HG02943 (cell line): ENCODE measurements at regions not wholly inside any gene's neighbourhood (a gene's known extent, or its start where the extent isn't known, plus 50 kb on each side); places are given as distances from the start of the nearest gene placed in this dataset.

Experiments
- ATAC-seq: cut with Tn5 transposase; IDR thresholded peaks from one replicate; pipeline ENCODE4 v1.9.1; 2021; ENCODE audit warnings: mild to moderate bottlenecking, low read depth, moderate library complexity; ENCODE audit not compliant: unreplicated experiment

DNA sequence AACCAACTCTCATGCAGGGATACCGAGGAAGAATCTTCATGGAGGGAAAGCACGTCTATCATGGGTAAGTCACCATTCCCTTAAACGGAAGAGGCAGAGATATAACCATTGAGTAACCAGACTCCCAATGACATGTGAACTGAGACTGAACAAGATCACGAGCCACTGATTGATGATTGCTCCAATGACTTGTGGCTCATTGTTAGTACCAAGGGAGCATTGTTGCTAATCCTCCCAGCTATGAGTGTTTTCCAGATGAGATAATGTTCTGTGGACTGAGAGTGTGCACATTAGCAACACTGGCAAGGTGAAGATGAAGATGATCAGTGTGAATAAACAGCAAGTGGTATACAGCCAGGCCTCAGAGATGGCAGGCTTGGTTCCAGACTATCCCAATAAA is 219.2 kb upstream of the MAP3K1 start:
- ATAC-seq = no peak

DNA sequence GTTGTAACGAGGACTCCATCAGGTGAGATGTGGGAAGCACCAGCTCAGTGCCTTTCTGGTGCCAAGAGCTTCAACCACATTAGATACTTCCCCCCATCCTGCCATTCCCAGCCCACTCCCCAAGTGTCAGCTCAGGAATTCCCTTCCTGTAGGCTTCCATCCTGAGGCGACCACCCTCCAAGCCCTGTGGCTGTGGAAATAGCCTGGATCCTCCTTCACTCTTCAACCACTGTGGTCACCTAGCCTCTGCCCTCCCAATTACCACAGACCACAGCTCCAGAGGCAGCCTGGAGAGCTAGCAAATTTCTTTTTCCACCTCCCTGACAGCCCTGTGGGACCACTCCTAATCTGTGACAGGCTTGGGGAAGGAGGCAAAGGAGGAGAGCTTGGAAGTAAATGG is 219.8 kb upstream of the MAP3K1 start:
- no peak for ATAC-seq

DNA sequence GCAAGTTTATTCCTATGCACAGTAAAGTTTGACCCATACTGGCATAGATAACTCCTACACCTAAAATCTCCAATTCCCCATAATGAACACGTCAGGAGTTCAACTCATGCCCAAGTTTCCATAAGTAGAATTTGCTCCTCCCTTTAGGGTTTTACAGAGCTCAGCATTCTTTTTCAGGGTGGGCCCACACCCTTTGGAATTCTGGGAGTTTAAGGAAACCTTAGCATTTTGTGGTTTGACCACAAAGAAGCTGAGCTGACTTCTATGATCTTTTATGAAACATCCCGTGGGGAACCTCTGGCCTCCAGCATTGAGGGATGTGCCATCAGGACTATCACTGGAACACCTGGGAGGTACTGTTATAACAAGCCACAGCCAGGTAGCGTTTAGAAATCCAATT is 220.6 kb upstream of the MAP3K1 start:
- ATAC-seq = no peak

DNA sequence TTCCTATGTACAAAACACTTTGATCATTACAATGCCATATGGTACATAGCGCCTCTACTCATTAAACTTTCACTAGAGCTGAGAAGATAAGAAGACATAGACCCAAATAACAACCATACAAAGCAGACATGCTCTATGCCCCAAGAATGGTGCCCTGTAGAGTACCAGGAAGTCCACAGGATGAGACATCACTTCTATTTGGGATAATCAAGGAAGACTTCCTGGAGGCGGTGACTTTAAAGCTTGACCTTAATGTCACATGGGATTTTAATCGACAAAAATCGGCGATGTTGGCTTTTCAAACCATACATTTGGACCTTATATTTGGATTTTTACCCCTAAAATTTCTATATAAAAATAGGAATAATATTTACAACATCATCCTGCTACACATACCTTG is 224.3 kb upstream of the MAP3K1 start:
- ATAC-seq = no peak

DNA sequence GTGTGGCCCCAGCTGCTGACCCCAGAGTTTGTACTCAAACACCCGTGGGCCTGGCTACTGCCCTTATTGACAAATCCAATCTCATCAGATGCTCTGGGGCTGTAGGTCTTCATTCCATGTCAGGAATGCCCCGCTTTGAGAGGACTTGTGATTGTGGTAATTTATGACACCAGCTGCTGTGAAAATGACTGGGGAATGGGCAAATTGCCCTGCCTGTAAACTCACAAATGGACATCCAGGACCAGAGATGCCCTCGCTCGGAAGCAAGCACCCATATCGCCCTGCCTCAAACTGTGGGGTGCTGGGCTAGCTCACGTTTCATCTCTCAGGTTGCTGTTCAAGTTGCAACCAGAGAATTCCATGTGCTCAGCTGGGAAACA is 225.9 kb upstream of the MAP3K1 start:
- ATAC-seq = no peak

DNA sequence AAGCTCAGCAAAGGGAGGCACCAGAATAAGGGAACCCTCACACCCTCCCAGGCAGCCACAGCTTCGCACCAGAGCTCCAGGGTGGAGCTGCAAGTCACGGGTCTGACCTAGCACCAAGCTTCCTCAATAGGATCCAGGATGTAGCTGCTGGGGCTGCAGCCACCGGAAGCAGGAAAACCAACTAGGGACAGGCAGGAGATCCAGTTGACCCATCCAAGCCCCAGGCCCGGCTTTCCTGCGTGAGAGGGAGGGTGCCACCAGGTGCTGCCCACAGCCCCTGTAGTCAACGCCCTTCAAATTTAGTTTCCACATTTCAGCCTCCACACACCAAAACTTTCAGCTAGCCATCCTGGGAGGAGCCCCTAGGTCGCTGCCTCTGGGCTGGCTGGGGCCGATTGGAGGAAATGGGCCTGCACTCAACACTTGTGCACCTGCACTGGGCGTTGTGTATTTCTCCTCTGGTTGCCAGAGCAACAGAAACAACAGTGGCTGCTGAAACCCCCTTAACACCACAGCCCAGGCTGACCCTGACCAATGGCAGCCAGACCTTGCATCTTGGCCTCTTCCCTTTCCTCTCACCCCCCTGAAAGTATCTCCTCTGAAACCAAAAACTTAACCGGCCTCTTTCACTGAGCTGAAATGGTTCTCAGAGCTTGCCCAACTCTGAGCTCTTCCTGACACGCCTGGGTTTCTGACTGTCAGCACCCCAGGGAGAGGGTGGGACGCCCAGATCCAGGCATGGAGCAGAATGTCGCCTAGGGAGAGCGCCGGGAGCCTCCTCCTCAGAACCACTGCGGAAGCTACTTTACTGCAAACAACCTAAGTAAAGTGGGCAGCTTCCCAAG is 226.5 kb upstream of the MAP3K1 start:
- ATAC-seq = peak; percentile 97

DNA sequence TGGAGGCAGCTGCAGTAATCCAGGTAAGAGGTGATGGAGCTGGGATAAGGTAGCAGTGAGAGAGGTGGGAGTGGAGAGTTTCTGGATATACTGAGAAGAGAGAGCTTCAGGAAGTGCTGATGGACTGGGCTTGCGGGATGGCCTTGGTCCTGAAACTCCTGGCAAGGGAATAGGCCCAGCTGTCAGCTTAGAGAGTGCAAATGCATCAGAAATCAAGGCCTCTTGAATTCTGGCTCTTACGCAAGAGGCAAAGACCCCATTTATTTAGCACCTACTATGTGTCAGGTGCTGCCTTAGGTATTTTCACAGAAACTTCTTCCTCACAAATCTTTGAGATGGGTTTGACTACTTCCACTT is 227.2 kb upstream of the MAP3K1 start:
- no peak for ATAC-seq

DNA sequence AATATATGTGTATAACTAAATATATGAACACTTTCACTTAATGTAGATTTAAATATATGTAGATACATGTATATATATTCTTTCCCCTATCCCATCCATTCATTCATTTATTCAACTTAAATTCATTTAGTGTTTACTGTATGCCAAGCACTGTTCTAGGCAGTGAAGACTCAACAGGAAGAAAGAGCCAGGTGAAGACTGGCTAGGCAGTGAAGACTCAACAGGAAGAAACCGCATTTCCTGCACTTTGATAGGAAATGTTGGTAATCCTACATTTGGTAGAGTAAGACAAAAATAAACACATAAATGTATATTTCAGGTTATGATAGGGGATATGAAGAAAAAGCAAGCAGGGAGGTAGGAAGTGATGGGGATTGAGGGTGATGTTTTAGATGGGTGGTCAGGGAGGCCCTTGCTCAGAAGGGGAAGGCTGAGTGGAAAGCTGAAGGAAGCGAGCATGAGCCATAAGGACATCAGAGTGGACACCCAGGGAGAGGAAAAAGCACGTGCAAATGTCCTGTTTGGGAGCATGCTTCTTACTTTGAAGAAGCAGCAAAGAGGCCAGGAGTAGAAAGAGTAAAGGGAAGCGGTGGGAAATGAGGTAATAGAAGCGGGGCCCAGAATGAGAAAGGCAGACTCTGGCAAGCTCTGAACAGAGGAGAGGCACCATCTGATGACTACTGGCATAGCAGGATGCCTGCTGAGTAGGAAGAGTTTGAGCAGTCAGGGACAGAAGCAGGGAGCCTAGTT is 227.8 kb upstream of the MAP3K1 start:
- no peak for ATAC-seq

DNA sequence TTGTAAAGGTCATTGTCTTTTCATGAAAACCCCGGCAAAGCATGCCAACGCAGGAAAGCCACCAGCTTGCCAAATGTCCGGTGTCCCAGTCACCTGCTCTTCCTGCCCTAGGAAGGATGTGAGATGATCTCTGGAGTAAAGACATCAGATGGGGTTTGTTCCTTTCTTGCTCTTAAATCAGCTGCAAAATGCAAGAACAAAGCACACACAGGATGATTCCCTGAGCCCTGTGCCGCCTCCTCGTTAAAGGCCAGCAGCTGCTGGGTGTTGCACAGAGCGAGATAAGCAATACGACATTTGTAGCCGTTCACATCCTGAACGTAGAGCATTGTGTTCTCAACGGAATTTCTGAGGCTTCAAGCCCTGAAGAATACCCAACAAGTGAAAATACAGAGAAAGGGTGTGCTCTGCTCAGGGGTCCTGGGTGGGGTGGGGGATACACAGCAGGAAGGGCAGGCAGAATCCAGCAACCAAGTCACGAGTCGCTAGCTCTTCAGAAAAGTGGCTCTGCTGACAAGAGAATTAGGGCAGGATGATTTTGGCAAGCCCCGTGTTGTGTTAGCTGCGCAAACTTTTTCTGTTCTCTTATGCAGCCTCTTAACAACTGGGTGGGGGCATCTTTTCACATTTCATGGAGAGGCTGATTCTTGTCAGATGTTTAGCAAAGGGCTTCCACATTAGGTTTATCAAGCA is 229.2 kb upstream of the MAP3K1 start:
- no peak for ATAC-seq

DNA sequence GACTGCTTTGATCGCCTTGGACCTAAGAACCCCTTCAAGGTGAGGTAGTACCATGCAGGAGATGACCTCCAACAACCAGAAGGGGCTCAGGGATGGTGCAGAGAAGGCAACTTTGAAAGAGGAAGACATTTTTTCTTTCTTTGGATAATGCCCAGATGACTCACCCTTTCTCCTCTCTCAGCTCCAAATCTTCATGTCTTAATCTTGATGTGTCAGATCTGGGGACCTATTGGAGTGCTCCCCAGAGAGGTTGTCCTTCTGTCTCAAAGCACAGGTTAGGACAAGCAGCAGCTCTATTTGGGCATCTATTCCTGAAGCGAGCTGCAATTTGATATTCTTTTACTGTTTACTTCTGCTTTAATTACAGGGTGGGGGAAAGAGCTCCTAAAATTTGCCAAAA is 229.9 kb upstream of the MAP3K1 start:
- no peak for ATAC-seq

DNA sequence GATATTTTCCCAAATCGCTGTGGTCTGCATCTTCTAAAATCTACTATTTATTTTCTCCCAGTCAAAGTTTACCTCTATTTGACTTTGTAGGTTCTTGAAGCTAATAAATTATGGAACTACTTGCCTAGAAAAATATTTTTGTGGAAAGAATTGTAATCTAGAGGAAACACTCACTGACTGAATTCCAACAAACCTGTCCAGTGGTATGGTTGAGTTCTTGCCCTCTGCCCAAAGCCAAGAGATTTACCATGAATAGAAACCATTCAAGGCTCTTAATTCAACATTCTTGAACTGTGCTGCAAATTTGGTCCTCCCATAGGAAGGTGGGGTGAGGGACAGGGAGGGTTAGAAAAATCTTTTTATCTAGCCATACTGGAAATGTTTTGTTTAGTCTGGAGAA is 233.9 kb upstream of the MAP3K1 start:
- no peak for ATAC-seq

DNA sequence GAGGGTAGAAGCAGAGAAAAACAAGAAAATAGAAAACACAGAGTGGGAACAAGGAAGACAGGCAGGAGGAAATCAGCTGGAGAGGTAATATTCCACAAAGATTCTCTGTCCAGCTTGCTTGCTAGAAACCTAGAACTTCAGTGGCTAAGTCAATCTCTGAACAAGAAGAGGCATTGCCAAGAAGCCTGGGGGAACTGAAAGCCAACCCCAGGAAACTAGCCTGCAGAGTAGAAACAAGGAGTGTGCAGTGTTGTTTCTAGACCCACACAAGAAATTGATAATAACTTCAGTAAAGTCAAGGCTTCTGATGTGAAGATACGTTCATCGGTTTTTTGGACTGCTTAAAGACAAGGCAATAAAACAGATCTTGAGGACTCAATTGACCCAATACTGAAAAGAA is 234.5 kb upstream of the MAP3K1 start:
- ATAC-seq = no peak

DNA sequence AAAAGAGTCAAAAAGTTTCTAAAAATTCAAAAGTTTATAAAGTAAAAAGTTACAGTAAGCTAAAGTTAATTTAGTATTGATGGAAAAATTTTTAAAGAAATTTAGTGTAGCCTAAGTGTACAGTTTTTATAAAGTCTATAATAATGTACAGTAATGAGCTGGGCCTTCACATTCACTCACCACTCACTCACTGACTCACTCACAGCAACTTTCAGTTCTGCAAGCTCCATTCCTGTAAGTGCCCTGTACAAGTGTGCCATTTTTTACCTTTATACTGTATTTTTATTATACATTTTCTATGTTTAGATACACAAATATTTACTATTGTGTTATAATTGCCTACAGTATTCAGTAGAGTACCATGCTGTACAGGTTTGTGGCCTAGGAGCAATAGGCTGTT is 239.5 kb upstream of the MAP3K1 start:
- ATAC-seq = no peak

DNA sequence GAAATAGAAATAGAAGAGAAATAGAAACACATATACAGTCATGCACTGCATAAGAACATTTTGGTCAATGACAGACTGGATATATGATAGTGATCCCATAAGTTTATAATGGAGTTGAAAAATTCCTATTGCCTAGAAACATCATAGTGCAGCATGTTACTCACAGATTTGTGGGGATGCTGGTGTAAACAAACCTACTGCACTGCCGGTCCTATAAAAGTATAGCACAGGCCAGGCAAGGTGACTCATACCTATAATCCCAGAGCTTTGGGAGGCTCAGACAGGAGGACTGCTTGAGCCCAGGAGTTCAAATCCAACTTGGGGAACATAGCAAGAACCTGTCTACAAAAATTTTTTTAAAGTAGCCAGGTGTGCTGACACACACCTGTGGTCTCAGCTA is 240.6 kb upstream of the MAP3K1 start:
- no peak for ATAC-seq

DNA sequence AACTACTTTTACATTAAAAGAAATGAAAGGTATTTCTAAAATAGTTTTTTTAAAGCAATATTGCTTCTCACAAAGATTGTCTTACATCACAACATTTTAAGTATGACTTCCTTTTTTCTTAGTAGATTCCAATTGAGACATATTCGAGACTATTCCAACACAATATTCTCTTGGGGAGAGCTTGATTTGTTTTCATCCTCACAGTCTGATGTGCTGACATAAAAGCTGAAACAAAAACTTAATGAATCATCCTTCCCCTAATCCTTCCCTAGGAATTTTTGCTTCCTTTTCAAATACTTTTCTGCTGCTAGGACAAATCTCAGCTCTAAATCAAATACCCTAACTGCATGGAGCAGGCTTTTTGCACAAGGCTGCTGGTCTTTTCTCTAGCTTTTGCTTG is 245.8 kb upstream of the MAP3K1 start:
- no peak for ATAC-seq

DNA sequence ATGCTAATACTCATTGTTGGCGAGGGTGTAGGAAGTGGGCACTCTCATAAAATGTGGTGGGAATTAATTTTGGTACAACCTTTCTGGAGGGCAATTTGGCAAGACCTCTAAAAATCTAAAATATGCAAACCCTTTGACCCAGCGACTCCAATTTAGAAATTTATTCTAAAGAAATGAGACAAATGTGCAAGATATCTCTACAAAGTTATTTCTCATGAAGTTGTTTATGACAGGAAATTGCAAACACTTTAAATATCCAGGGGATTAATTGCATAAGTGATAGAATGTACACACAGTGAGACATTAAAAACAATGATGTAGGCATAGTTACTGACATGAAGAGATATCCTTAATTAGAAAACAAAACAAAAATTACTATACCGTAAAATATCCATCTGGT is 246.3 kb upstream of the MAP3K1 start:
- ATAC-seq = no peak

DNA sequence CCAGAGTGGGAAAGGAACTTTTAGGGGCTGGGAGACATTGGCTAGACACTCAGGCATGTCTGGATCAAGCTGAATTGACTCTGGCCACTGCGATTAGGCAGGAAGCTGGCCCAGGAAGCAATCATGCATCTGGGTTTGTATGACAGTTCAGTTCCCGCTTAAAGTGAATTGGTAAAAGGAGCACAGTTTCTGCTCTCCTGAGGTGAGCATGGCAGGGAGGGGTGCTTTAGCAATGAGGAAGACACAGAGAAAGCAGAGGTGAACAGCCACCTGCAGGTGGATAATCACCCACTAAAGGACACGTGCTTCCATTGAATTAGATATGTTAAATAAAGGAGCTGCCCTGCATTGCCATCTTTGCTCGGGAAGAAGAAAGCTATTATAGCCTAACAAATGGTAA is 248.1 kb upstream of the MAP3K1 start:
- no peak for ATAC-seq

DNA sequence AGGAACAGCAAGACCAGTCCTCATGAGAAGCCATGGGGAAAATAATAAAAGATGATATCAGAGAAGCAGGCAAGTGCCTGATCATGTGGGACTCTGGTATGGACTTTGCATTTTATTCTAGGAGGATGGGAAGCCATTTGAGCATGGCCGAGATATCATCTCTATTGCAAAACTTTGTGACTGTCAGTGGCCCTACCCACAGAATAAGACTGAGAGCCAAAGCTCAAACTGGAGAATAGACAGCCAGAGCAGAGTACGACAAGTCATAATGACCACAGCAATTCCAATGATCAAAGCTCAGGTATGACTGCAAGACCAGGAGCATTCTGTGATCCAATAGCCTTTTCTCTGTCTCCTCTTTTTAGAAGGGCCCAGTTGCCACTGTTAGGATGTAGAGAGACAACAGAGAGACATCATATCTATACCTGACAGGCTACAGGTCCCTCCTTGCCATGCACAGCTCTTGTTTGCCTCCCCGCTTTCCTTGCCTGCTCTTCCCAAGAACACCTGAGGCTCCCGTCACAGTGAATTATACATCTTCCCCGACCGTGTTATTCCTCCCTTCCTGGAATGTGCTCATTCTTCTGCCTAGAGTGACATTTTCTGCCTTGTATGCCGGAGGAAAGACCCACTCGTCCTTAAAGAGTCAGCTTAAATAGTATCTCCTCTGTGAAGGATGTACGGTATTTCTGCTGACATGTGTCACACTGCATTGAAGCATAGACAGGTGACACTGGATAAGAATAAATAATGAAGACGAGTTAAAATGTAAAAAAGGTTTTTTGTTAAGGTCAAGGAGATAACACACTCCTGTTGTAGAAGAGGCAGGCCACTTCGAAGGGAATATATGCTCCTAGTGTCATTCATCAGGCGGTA is 248.7 kb upstream of the MAP3K1 start:
- ATAC-seq = no peak

DNA sequence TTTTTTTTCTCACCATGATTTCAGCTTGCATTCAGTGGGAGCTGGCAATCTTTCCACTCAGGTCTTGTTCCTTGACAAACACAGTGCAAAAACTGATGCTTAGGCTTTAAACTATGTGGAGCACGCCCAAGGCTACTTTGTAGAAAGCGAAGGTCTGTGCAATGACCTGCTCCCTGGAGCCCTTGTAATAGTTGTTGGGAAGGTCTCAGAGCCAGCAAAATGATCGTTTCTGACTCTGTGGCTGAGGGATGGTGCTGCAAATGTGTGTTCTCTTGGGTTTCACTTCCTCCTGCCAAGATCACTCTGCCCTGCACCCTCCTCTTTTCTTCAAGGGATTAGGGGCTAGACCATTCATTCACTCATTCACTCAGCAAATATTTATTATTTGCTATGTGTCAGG is 249.7 kb upstream of the MAP3K1 start:
- no peak for ATAC-seq

DNA sequence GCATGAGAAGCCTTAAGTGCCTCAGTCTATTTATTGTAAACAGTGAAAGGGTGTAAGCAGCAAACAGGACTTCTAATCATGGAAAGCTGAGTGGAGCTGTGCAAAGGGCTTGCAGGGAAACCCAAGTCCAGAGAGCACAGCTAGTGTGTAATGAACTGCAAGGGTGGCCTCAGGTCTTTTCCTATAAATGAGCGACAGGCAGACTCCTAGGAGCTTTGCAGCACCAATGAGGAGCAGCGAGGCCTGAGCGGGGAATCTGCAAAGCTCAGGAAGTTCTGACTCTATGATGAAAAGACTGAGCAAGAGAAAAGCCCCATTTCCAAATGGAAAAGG is 250.1 kb upstream of the MAP3K1 start:
- ATAC-seq = no peak
